ENCODE measurements at regions not wholly inside any gene's neighbourhood (a gene's known extent, or its start where the extent isn't known, plus 50 kb on each side); places are given as distances from the start of the nearest gene placed in this dataset.

DNA sequence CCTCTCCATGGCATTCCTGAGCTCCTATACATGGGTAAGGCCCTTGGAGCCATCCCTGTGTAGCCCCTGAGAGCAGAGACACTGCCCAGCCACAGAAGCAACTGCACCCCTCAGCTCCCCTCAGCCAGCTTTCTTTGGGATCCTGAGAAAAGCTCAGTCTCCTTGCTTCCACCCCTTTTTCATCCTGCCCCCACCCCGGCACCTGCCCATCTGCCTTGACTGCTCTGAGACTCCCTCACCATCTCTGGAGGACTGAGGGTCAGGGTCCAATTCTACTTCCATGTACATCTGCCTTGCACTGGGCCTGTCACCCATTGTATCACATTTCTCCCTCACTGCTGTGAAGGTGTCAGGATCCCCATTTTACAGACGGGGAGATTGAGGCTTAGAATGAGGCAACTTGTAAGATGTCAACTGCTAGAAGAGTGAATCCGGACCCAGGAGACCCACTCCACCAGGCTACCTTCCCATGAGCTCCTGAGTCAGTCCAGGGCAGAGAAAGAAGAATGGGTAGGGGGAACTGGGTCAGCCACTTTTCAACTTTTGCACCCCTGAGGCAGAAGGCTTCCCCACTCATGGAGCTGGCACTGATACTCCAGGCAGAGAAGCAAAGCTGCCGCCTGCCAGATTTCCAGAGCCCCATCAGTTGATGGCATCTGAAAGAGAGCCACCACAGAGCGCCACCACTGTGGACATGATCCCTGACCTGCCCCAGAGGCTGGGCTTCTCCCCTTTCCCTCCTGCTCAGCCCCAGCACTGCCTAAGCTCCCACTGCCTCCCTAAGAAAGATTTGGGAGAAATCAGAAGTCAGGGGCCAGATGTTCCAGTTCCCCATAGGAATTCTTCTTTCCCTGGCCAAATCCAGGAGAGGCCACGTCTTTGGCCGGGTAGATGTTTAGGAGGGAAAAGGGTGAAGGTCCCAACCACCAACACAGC is 135.4 kb downstream of the TMEM132E start (continued):
- no peak for TF ChIP-seq RAD21 (CRISPR knock-in tag; IDR thresholded peaks at IDR 0.05)
- TF ChIP-seq THAP11 (CRISPR knock-in tag; IDR thresholded peaks at IDR 0.05) = no peak
- no peak for TF ChIP-seq ZNF788 (CRISPR knock-in tag; IDR thresholded peaks at IDR 0.05; ENCODE audit: borderline replicate concordance)
- TF ChIP-seq, protein P1, sequence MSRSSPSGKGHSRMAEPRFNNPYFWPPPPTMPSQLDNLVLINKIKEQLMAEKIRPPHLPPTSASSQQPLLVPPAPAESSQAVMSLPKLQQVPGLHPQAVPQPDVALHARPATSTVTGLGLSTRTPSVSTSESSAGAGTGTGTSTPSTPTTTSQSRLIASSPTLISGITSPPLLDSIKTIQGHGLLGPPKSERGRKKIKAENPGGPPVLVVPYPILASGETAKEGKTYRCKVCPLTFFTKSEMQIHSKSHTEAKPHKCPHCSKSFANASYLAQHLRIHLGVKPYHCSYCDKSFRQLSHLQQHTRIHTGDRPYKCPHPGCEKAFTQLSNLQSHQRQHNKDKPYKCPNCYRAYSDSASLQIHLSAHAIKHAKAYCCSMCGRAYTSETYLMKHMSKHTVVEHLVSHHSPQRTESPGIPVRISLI (CRISPR knock-in tag; IDR thresholded peaks at IDR 0.05; ENCODE audit: borderline replicate concordance) = no peak
- TF ChIP-seq, protein P2, sequence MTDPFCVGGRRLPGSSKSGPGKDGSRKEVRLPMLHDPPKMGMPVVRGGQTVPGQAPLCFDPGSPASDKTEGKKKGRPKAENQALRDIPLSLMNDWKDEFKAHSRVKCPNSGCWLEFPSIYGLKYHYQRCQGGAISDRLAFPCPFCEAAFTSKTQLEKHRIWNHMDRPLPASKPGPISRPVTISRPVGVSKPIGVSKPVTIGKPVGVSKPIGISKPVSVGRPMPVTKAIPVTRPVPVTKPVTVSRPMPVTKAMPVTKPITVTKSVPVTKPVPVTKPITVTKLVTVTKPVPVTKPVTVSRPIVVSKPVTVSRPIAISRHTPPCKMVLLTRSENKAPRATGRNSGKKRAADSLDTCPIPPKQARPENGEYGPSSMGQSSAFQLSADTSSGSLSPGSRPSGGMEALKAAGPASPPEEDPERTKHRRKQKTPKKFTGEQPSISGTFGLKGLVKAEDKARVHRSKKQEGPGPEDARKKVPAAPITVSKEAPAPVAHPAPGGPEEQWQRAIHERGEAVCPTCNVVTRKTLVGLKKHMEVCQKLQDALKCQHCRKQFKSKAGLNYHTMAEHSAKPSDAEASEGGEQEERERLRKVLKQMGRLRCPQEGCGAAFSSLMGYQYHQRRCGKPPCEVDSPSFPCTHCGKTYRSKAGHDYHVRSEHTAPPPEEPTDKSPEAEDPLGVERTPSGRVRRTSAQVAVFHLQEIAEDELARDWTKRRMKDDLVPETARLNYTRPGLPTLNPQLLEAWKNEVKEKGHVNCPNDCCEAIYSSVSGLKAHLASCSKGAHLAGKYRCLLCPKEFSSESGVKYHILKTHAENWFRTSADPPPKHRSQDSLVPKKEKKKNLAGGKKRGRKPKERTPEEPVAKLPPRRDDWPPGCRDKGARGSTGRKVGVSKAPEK (CRISPR knock-in tag; IDR thresholded peaks at IDR 0.05; ENCODE audit: borderline replicate concordance) = no peak
- TF ChIP-seq, protein P3, sequence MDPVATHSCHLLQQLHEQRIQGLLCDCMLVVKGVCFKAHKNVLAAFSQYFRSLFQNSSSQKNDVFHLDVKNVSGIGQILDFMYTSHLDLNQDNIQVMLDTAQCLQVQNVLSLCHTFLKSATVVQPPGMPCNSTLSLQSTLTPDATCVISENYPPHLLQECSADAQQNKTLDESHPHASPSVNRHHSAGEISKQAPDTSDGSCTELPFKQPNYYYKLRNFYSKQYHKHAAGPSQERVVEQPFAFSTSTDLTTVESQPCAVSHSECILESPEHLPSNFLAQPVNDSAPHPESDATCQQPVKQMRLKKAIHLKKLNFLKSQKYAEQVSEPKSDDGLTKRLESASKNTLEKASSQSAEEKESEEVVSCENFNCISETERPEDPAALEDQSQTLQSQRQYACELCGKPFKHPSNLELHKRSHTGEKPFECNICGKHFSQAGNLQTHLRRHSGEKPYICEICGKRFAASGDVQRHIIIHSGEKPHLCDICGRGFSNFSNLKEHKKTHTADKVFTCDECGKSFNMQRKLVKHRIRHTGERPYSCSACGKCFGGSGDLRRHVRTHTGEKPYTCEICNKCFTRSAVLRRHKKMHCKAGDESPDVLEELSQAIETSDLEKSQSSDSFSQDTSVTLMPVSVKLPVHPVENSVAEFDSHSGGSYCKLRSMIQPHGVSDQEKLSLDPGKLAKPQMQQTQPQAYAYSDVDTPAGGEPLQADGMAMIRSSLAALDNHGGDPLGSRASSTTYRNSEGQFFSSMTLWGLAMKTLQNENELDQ (CRISPR knock-in tag; IDR thresholded peaks at IDR 0.05; ENCODE audit: borderline replicate concordance) = no peak
- no peak for TF ChIP-seq MTF1 (CRISPR knock-in tag; IDR thresholded peaks at IDR 0.05)
- TF ChIP-seq FOXP1 (IDR thresholded peaks at IDR 0.05) = no peak
- no peak for TF ChIP-seq FOXP1 (CRISPR knock-in tag; IDR thresholded peaks at IDR 0.05)
- TF ChIP-seq, protein P4, sequence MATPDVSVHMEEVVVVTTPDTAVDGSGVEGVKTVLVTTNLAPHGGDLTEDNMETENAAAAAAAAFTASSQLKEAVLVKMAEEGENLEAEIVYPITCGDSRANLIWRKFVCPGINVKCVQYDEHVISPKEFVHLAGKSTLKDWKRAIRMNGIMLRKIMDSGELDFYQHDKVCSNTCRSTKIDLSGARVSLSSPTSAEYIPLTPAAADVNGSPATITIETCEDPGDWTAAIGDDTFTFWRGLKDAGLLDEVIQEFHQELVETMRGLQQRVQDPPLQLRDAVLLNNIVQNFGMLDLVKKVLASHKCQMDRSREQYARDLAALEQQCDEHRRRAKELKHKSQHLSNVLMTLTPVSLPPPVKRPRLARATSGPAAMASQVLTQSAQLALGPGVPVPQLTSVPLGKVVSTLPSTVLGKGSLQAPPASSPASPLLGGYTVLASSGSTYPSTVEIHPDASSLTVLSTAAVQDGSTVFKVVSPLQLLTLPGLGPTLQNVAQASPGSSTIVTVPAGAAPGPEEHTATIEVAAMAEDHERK (CRISPR knock-in tag; IDR thresholded peaks at IDR 0.05; ENCODE audit: low read depth) = no peak
- no peak for TF ChIP-seq KDM3A (CRISPR knock-in tag; IDR thresholded peaks at IDR 0.05; ENCODE audit: low read depth)
